Adrenal gland (tissue), 5 donors: ENCODE measurements at regions not wholly inside any gene's neighbourhood (a gene's known extent, or its start where the extent isn't known, plus 50 kb on each side); places are given as distances from the start of the nearest gene placed in this dataset.

Source experiments
- POLR2A ChIP-seq, 2 donors: fragments of 450-650 bp; IDR thresholded peaks; one replicate each; pipeline ENCODE4 v1.6.1; 2017; ENCODE audit warnings: antibody characterized with exemption in 2 of 2, mild to moderate bottlenecking in 2 of 2, moderate library complexity in 1 of 2
- TF ChIP-seq, protein P1 (sequence below), 6 experiments: fragments of 450-650 bp in 4 of 6; fragments of 200-600 bp in 2 of 6; sonication (generic) in 1 of 6; IDR thresholded peaks; 1 replicate in 5 of 6; 2 replicates in 1 of 6; pipeline versions ENCODE4 v1.5.1 to v1.8.0; 2016 to 2021; ENCODE audit warnings: antibody characterized with exemption in 6 of 6, mild to moderate bottlenecking in 2 of 6, moderate library complexity in 1 of 6
- donor health status: DM: no; HTN: no; CAD: no.

DNA sequence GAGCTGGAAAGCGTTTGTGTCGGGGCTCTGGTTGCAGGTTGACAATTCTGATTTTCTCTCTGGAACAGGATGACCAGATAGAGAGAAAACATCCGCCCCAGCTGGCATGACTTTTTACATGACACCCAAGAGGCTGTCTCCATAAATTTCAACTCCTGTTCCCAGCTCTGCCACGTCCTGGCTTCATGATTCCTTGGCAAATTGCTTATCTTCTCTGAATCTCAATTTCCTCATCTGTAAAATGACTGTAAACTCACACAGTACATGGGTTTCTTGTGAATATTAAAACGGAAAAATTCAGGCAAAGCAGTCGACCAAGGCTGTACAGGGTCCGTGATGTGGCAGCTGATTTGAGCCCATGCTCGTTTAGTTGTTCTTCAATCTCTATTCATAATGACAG lies 572.7 kb downstream of the AJAP1 start:
- TF ChIP-seq, protein P1, sequence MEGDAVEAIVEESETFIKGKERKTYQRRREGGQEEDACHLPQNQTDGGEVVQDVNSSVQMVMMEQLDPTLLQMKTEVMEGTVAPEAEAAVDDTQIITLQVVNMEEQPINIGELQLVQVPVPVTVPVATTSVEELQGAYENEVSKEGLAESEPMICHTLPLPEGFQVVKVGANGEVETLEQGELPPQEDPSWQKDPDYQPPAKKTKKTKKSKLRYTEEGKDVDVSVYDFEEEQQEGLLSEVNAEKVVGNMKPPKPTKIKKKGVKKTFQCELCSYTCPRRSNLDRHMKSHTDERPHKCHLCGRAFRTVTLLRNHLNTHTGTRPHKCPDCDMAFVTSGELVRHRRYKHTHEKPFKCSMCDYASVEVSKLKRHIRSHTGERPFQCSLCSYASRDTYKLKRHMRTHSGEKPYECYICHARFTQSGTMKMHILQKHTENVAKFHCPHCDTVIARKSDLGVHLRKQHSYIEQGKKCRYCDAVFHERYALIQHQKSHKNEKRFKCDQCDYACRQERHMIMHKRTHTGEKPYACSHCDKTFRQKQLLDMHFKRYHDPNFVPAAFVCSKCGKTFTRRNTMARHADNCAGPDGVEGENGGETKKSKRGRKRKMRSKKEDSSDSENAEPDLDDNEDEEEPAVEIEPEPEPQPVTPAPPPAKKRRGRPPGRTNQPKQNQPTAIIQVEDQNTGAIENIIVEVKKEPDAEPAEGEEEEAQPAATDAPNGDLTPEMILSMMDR (IDR thresholded peaks at IDR 0.05): no peak
- TF ChIP-seq POLR2A (IDR thresholded peaks at IDR 0.05): no peak
